GM23338 (cell line): ENCODE measurements at regions not wholly inside any gene's neighbourhood (a gene's known extent, or its start where the extent isn't known, plus 50 kb on each side); places are given as distances from the start of the nearest gene placed in this dataset.

Source experiments
- JUNB ChIP-seq: IDR thresholded peaks from one replicate; pipeline ENCODE4 v1.6.1; 2016; ENCODE audit warnings: antibody characterized with exemption; ENCODE audit not compliant: unreplicated experiment
- POLR2AphosphoS5 ChIP-seq: IDR thresholded peaks from 2 replicates; pipeline ENCODE4 v1.6.1; 2016; ENCODE audit warnings: antibody characterized with exemption, low read depth
- TF ChIP-seq, protein P1 (sequence below), 2 experiments: fragments of 200-600 bp in 1 of 2; sonication (generic) in 1 of 2; conservative IDR thresholded peaks; 2 replicates each; pipeline versions ENCODE4 v1.5.1 to v1.6.1; 2016 to 2017; ENCODE audit warnings: antibody characterized with exemption in 2 of 2, low read depth in 2 of 2, mild to moderate bottlenecking in 2 of 2, moderate library complexity in 1 of 2

DNA sequence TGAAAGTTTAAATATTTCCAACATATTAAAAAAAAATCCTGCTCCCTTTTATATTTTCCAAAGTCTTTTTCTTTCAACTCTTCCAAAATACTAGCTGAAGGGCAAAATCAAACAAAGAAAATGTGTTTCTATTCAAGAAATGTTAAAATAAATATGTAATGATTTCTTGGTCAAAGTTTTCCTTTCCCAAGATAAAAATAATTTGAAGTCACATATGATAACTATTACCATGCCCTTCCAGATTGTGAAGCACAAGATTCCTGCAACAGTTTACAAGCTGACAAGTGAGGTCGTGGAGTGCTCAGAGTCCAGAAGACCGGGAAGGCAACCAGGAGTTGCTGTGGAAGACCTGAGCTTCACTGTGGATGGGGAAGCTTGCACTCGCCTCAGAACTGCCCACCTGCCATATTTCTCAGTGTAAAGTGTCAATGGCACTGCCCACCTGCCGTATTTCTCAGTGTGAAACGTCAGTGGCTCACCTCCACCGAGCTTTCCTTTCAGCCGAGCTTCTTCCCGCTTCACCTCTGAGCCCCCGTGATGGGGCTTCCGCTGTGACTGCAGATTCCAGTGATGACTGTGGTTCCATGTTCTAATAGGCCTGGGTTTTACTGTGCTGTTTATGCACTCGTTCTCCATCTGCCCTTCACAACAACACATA lies 160.5 kb downstream of the THBS2 start:
- TF ChIP-seq, protein P1, sequence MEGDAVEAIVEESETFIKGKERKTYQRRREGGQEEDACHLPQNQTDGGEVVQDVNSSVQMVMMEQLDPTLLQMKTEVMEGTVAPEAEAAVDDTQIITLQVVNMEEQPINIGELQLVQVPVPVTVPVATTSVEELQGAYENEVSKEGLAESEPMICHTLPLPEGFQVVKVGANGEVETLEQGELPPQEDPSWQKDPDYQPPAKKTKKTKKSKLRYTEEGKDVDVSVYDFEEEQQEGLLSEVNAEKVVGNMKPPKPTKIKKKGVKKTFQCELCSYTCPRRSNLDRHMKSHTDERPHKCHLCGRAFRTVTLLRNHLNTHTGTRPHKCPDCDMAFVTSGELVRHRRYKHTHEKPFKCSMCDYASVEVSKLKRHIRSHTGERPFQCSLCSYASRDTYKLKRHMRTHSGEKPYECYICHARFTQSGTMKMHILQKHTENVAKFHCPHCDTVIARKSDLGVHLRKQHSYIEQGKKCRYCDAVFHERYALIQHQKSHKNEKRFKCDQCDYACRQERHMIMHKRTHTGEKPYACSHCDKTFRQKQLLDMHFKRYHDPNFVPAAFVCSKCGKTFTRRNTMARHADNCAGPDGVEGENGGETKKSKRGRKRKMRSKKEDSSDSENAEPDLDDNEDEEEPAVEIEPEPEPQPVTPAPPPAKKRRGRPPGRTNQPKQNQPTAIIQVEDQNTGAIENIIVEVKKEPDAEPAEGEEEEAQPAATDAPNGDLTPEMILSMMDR (conservative IDR thresholded peaks at IDR 0.05; ENCODE audit: low read depth in 2 of 2), result no peak
- TF ChIP-seq POLR2AphosphoS5 (no peak), JUNB (no peak)
